B cell (primary cell): ENCODE measurements at regions not wholly inside any gene's neighbourhood (a gene's known extent, or its start where the extent isn't known, plus 50 kb on each side); places are given as distances from the start of the nearest gene placed in this dataset.

Experiments
- ATAC-seq: fragments of 200-7000 bp; cut with Tn5 transposase; one replicate; pipeline ENCODE4 v1.10.0; 2021; ENCODE audit warnings: low read depth, mild to moderate bottlenecking, moderate number of reproducible peaks, moderate library complexity
- CTCF ChIA-PET: fragments of 350-600 bp; sonication (Branson Sonifier 250); formaldehyde crosslinking; loops from one replicate; lab custom pipeline; 2021; ENCODE audit warnings: antibody characterized with exemption, inconsistent platforms; lab: Charles Lee
- POLR2A ChIA-PET: fragments of 350-600 bp; sonication (Branson Sonifier 250); formaldehyde crosslinking; loops from one replicate; lab custom pipeline; 2021; ENCODE audit warnings: antibody characterized with exemption; lab: Charles Lee
- DNase-seq: peaks from one replicate; pipeline ENCODE4 v3.0.0; 2013
- H2AFZ ChIP-seq: 2 replicates; pipeline ENCODE4 v1.6.1; 2012; ENCODE audit warnings: mild to moderate bottlenecking, low read depth, low read length; ENCODE audit not compliant: insufficient read depth, poor library complexity, severe bottlenecking
- H3K27ac ChIP-seq, 2 donors: 1 replicate in 1 of 2; 2 replicates in 1 of 2; pipeline ENCODE4 v1.5.1; 2012 to 2013; ENCODE audit warnings: low read length in 2 of 2, mild to moderate bottlenecking in 2 of 2, moderate library complexity in 1 of 2
- H3K27me3 ChIP-seq, 4 experiments: fragments of 200-600 bp in 1 of 4; sonication (generic) in 1 of 4; replicated peaks in 1 of 4; 1 replicate in 2 of 4; 2 replicates in 2 of 4; pipeline versions ENCODE4 v1.6.1 to v1.7.0; 2013 to 2016; ENCODE audit warnings: low read length in 3 of 4, mild to moderate bottlenecking in 2 of 4, mixed read lengths in 1 of 4, moderate library complexity in 1 of 4; ENCODE audit not compliant: insufficient read depth in 4 of 4, control insufficient read depth in 3 of 4; ENCODE audit errors: control extremely low read depth in 1 of 4
- H3K36me3 ChIP-seq, 2 experiments: replicated peaks in 1 of 2; 1 replicate in 1 of 2; 2 replicates in 1 of 2; pipeline versions ENCODE4 v1.6.1 to v1.7.1; 2013; ENCODE audit warnings: low read length in 1 of 2; ENCODE audit not compliant: insufficient read depth in 2 of 2, control insufficient read depth in 1 of 2; ENCODE audit errors: control extremely low read depth in 1 of 2, extremely low read depth in 1 of 2
- H3K4me1 ChIP-seq, 2 donors: fragments of 200-600 bp in 1 of 2; sonication (generic) in 1 of 2; 1 replicate in 1 of 2; 2 replicates in 1 of 2; pipeline versions ENCODE4 v1.5.1 to v1.6.1; 2013 to 2017; ENCODE audit warnings: low read length in 2 of 2; ENCODE audit not compliant: control insufficient read depth in 2 of 2, insufficient read depth in 2 of 2
- H3K4me2 ChIP-seq: replicated peaks from 2 replicates; pipeline ENCODE3; 2012; ENCODE audit warnings: mild to moderate bottlenecking, low read depth, low read length; ENCODE audit not compliant: poor library complexity, severe bottlenecking
- H3K4me3 ChIP-seq, 5 experiments: fragments of 200-600 bp in 1 of 5; sonication (generic) in 1 of 5; 1 replicate in 3 of 5; 2 replicates in 2 of 5; pipeline versions ENCODE4 v1.5.1 to v1.7.0; 2011 to 2016; ENCODE audit warnings: low read length in 4 of 5, mild to moderate bottlenecking in 4 of 5, low read depth in 2 of 5, control low read depth in 1 of 5, moderate library complexity in 1 of 5; ENCODE audit not compliant: insufficient read depth in 1 of 5; ENCODE audit errors: control extremely low read depth in 1 of 5, extremely low read depth in 1 of 5
- H3K79me2 ChIP-seq: fragments of 200-600 bp; sonication (generic); one replicate; pipeline ENCODE4 v1.6.0; 2016; ENCODE audit warnings: low read length; ENCODE audit not compliant: control insufficient read depth, insufficient read depth
- H3K9ac ChIP-seq: fragments of 200-600 bp; sonication (generic); 2 replicates; pipeline ENCODE4 v1.6.1; 2017; ENCODE audit warnings: mild to moderate bottlenecking, low read length, moderate library complexity
- H3K9me3 ChIP-seq, 3 donors: one replicate each; pipeline versions ENCODE4 v1.6.1 to v1.7.1; 2013; ENCODE audit warnings: low read length in 2 of 3; ENCODE audit not compliant: control insufficient read depth in 2 of 3, insufficient read depth in 1 of 3; ENCODE audit errors: control extremely low read depth in 1 of 3
- H4K20me1 ChIP-seq: 2 replicates; pipeline ENCODE4 v1.6.0; 2012; ENCODE audit warnings: mild to moderate bottlenecking, low read length; ENCODE audit not compliant: insufficient read depth, control insufficient read depth, poor library complexity, severe bottlenecking
- H3K27ac Mint-ChIP-seq: one replicate; pipeline ENCODE4 v1.8.0; 2021; ENCODE audit warnings: mixed read lengths
- H3K27me3 Mint-ChIP-seq: one replicate; pipeline ENCODE4 v1.8.0; 2021; ENCODE audit warnings: mixed read lengths
- H3K4me1 Mint-ChIP-seq: one replicate; pipeline ENCODE4 v1.8.0; 2021; ENCODE audit warnings: mixed read lengths
- H3K4me3 Mint-ChIP-seq: one replicate; pipeline ENCODE4 v1.8.0; 2021; ENCODE audit warnings: mixed read lengths
- H3K9me3 Mint-ChIP-seq: one replicate; pipeline ENCODE4 v1.8.0; 2022; ENCODE audit warnings: mixed read lengths; ENCODE audit not compliant: insufficient read depth
- EZH2 ChIP-seq: IDR thresholded peaks from 2 replicates; pipeline ENCODE4 v1.6.1; 2012; ENCODE audit warnings: borderline replicate concordance, low read depth, mild to moderate bottlenecking, moderate library complexity, low read length; ENCODE audit not compliant: insufficient read depth, poor library complexity, severe bottlenecking
- WGBS: methylation state at CpG from one replicate; pipeline ENCODE4 v1.1.5; 2013; ENCODE audit warnings: missing lambda C conversion rate; ENCODE audit not compliant: insufficient coverage; 5-methylcytosine and 5-hydroxymethylcytosine counted together
- intact Hi-C: fragments of 100-400 bp; cut with micrococcal nuclease; formaldehyde crosslinking; loops from one replicate; pipeline ENCODE4 v1.10.0; 2022
- TF ChIP-seq, protein P1 (sequence below): fragments of 200-600 bp; IDR thresholded peaks from one replicate; pipeline ENCODE4 v1.8.0; 2022; ENCODE audit warnings: antibody characterized with exemption, mild to moderate bottlenecking

DNA sequence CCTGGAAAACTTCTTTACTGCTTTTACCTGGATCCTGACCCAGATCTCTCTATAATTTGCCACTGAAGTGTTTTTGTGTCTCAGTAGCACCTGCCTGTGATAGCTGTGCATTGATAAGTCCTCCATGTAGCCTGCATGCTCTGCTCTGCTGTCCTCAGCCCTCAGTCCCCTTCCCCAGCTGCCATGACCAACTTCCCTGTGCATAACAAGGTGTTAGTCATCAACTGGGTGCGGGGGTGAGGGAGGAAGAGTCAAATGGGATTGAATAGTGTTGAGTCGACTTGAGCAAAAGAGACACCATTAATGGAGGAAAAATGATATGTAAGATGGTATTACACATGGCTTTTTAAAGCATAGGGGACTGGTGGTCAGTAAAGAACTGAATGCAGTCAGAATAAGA is 92.2 kb upstream of the PLET1 start:
- H4K20me1 ChIP-seq = no peaks in the 10 kb centered on the region
- H3K9me3 ChIP-seq = no peaks in the 10 kb centered on the region
- ChIA-PET POLR2A (no interaction called here), CTCF (no interaction called here)
- Mint-ChIP-seq H3K9me3 (no peaks in the 10 kb centered on the region), H3K27ac (no peak overlapping the region), H3K4me1 (no peaks in the 10 kb centered on the region), H3K4me3 (no peak overlapping the region), H3K27me3 (no peaks in the 10 kb centered on the region)
- DNase-seq (no peak), ATAC-seq (no peak)
- no peaks in the 10 kb centered on the region for H3K36me3 ChIP-seq
- no peak overlapping the region for H3K27ac ChIP-seq
- intact Hi-C loops = no loop called here
- H2AFZ ChIP-seq = no peak overlapping the region
- TF ChIP-seq, protein P1, sequence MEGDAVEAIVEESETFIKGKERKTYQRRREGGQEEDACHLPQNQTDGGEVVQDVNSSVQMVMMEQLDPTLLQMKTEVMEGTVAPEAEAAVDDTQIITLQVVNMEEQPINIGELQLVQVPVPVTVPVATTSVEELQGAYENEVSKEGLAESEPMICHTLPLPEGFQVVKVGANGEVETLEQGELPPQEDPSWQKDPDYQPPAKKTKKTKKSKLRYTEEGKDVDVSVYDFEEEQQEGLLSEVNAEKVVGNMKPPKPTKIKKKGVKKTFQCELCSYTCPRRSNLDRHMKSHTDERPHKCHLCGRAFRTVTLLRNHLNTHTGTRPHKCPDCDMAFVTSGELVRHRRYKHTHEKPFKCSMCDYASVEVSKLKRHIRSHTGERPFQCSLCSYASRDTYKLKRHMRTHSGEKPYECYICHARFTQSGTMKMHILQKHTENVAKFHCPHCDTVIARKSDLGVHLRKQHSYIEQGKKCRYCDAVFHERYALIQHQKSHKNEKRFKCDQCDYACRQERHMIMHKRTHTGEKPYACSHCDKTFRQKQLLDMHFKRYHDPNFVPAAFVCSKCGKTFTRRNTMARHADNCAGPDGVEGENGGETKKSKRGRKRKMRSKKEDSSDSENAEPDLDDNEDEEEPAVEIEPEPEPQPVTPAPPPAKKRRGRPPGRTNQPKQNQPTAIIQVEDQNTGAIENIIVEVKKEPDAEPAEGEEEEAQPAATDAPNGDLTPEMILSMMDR = no peak
- TF ChIP-seq EZH2 = no peak
- no peaks in the 10 kb centered on the region for H3K27me3 ChIP-seq
- no peak overlapping the region for H3K4me2 ChIP-seq
- WGBS = 70% methylated on average over 2 of the region's 2 CpGs
- H3K79me2 ChIP-seq = no peaks in the 10 kb centered on the region
- H3K4me1 ChIP-seq = no peaks in the 10 kb centered on the region
- no peak overlapping the region for H3K4me3 ChIP-seq
- no peak overlapping the region for H3K9ac ChIP-seq

DNA sequence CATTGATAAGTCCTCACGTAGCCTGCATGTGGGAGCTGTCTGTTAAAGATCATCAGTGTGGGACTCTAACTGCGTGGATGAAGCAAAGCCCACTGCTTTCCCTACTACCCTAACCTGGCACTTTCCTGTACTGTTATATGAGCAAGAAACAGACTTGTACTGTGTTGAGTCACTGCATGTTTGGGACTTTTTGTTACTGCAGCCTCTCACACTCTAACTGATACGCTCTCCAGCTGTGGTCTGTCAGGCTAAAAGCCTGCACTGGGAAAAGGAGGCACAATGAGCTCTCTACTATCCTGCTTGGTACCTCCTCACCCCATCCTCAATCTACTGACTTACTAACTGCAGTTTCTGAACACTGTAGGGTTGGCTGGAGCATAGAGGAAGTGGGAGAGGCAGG is 93.7 kb upstream of the PLET1 start:
- no peak for DNase-seq
- no peak overlapping the region for H3K9ac ChIP-seq
- H3K4me2 ChIP-seq = no peak overlapping the region
- no peak for ATAC-seq
- TF ChIP-seq, protein P1 = no peak
- TF ChIP-seq EZH2 = no peak
- no peaks in the 10 kb centered on the region for H3K27me3 ChIP-seq
- no peaks in the 10 kb centered on the region for H3K27me3 Mint-ChIP-seq
- 100% methylated on average over 1 of the region's 3 CpGs for WGBS
- no peaks in the 10 kb centered on the region for H3K9me3 ChIP-seq
- no peaks in the 10 kb centered on the region for H3K79me2 ChIP-seq
- no peaks in the 10 kb centered on the region for H3K9me3 Mint-ChIP-seq
- ChIA-PET CTCF (no interaction called here), POLR2A (no interaction called here)
- H3K27ac Mint-ChIP-seq = no peak overlapping the region
- H4K20me1 ChIP-seq = no peaks in the 10 kb centered on the region
- H3K4me3 Mint-ChIP-seq = no peak overlapping the region
- no peak overlapping the region for H3K4me3 ChIP-seq
- intact Hi-C loops = no loop called here
- no peak overlapping the region for H3K27ac ChIP-seq
- no peak overlapping the region for H2AFZ ChIP-seq
- no peaks in the 10 kb centered on the region for H3K36me3 ChIP-seq
- no peaks in the 10 kb centered on the region for H3K4me1 Mint-ChIP-seq
- H3K4me1 ChIP-seq = no peaks in the 10 kb centered on the region
